ENCODE measurements at regions not wholly inside any gene's neighbourhood (a gene's known extent, or its start where the extent isn't known, plus 50 kb on each side); places are given as distances from the start of the nearest gene placed in this dataset.
"Not testable (repeated sequence)": the region's sequence is repeated elsewhere in the genome, so short reads cannot be mapped to it uniquely, and the experiment has no call there.

DNA sequence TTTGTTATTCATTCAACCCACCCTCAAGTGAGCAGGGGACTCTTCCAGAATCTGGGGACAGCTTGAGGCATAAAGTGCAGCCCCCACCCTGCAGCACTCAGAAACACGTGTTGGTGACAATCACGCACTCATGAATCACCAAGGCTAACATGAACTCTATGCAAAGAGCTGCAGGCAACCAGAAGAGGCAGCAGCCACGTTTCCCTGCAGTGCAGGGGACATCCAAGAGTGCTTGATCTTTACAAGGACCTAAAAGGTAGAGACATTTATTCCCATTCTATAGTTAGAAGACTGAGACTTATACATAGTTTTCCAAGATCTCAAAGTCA is 135.2 kb upstream of the GDF10 start:
- no peak overlapping the region for H3K4me3 ChIP-seq (ENCODE audit: low read depth, low read length)
- TF ChIP-seq, protein P1, sequence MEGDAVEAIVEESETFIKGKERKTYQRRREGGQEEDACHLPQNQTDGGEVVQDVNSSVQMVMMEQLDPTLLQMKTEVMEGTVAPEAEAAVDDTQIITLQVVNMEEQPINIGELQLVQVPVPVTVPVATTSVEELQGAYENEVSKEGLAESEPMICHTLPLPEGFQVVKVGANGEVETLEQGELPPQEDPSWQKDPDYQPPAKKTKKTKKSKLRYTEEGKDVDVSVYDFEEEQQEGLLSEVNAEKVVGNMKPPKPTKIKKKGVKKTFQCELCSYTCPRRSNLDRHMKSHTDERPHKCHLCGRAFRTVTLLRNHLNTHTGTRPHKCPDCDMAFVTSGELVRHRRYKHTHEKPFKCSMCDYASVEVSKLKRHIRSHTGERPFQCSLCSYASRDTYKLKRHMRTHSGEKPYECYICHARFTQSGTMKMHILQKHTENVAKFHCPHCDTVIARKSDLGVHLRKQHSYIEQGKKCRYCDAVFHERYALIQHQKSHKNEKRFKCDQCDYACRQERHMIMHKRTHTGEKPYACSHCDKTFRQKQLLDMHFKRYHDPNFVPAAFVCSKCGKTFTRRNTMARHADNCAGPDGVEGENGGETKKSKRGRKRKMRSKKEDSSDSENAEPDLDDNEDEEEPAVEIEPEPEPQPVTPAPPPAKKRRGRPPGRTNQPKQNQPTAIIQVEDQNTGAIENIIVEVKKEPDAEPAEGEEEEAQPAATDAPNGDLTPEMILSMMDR (IDR thresholded peaks at IDR 0.05; ENCODE audit: borderline replicate concordance, insufficient read depth, low read depth, low read length): no peak

DNA sequence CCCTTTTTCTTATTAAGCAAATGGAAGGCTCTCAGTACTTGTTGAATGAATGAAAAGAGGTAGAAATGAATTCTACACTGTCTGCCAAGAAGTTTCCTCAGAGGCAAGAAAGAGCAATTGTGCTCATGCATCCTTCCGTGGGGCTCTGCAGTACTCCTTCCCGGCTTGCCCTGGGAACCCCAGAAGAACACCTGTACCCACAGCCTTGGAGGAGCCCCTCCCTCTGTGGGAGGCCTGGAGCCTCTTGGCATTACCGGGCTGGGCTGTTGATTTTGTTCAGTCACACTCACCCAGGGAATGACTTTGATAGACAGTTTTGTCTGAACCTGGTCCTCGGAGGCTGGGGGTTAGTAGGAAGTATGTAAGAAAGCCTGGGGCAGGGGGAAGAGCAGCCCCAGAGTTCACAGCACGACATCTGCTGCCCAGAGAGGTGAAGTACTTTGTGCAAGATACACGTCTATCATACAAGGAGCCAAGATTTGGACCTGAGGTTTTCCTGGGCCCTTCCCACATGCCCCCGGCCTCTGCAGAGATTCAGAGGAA is 134.8 kb upstream of the GDF10 start:
- TF ChIP-seq, protein P1 (IDR thresholded peaks at IDR 0.05; ENCODE audit: borderline replicate concordance, insufficient read depth, low read depth, low read length): no peak
- H3K4me3 ChIP-seq (ENCODE audit: low read depth, low read length): no peak overlapping the region

DNA sequence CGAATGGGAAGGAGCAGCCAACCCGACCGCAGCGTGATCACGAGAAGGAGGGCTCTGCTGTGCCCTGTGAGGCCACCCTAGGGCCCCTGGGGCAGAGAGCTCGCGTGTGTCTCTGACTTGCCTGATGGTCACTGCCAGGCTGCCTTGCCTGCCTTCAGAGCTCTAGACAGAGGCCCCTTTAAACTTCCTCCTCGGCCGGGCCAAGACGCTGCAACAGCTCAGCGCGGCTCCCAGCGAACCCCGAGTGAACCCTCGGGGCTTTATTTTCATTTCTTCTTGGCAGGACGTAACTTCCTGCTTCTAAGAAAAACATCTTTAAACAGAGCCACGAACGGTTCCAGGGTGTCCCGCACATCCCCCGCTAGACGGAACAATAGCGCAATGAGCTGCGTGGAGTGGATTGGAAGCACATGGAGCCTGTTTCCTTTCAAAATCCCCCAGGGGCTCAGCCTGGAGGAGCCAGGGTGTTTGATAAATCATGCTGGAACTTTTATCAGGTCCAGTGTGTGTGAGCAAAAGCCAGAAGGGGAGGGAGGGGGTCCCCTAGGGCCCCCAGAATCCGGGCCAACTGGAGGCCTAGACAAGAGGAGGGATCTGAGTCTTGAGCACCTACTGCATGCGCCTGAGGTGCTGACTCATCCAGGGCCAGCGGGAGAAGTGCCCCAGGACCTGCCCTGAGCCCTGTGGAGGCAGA is 134.1 kb upstream of the GDF10 start:
- TF ChIP-seq, protein P1 (IDR thresholded peaks at IDR 0.05; ENCODE audit: borderline replicate concordance, insufficient read depth, low read depth, low read length): no peak
- no peak overlapping the region for H3K4me3 ChIP-seq (ENCODE audit: low read depth, low read length)

DNA sequence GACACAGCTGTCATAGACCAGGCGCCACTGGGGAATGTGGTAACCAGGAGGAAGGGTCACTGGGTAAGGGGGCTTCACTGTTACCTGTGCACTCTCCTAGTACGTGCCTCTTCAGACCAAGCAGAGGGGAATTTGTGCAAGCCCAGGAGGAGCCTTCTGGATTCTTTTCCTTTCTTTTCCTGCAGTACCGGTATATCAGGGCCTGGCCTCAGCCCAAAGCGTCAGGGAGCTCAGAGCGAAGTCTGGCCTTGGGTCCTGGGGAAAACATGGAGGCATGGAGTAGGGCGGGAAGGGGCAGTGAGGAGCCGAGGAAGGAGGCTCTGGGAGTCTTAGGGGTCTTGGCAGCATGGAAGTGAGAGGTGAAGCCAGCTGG is 133.6 kb upstream of the GDF10 start:
- TF ChIP-seq, protein P1 (IDR thresholded peaks at IDR 0.05; ENCODE audit: borderline replicate concordance, insufficient read depth, low read depth, low read length): no peak
- no peak overlapping the region for H3K4me3 ChIP-seq (ENCODE audit: low read depth, low read length)

DNA sequence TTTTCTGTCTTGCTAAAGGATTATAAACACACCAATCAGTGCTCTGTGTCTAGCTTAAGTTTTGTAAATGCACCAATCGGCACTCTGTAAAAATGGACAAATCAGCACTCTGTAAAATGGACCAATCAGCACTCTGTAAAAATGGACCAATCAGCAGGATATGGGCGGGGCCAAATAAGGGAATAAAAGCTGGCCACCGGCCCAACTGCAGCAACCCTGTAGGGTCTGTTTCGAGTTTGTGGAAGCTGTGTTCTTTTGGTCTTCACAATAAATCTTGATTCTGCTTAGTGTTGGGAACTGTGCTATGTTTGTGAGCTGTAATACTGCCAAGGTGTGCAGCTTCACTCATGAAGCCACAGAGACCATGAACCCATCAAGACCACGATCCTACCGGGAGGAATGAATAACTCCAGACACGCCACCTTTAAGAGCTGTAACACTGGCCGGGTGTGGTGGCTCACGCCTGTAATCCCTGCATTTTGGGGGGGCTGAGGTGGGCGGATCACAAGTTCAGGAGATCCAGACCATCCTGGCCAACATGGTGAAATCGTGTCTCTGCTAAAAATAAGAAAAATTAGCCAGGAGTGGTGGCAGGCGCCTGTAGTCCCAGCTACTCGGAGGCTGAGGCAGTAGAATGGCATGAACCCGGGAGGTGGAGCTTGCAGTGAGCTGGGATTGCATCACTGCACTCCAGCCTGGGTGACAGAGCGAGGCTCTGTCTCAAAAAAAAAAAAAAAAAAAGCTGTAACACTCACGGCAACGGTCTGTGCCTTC is 133.0 kb upstream of the GDF10 start:
- H3K4me3 ChIP-seq (ENCODE audit: low read depth, low read length): not testable (repeated sequence)

DNA sequence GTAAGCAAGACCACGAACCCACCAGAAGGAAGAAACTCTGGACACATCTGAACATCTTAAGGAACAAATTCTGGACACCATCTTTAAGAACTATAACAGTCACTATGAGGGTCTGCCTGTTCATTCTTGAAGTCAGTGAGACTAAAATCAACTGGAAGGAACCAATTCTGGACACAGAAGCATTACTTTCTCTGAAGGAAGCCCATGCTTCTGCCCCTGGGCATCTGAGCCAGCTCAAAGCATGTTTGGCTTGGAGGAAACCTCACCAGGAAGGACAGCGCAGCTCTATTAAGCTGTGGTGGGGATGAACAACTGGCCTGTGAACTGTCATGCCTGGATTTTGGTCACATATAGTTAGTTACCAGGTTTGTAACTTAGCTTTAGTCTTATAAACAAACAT is 132.4 kb upstream of the GDF10 start:
- no peak overlapping the region for H3K4me3 ChIP-seq (ENCODE audit: low read depth, low read length)

DNA sequence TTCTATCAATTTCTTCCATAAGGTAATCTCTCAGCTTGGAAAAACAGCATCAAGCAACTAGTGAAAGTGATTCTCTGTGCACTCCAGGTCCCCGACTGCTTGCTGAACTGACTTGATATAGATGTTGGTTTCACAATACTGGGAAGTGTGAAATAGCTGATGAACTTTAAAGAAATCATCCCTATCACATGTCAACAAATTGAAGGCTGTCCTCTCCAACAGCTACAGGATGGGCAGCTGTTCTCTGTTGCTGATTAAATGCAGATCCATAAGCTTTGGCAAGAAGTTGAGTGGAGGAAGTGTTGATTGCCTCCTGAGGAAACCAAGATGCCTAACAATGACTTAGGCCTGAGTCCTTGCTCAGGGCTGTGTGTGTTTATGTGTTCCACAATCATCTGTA is 130.4 kb upstream of the GDF10 start:
- H3K4me3 ChIP-seq (ENCODE audit: low read depth, low read length): no peak overlapping the region
- TF ChIP-seq, protein P1 (IDR thresholded peaks at IDR 0.05; ENCODE audit: borderline replicate concordance, insufficient read depth, low read depth, low read length): no peak

More for the DNA sequence above, 132.4 kb upstream of the GDF10 start:
- TF ChIP-seq, protein P1 (IDR thresholded peaks at IDR 0.05; ENCODE audit: borderline replicate concordance, insufficient read depth, low read depth, low read length): no peak
